ENCODE measurements at regions not wholly inside any gene's neighbourhood (a gene's known extent, or its start where the extent isn't known, plus 50 kb on each side); places are given as distances from the start of the nearest gene placed in this dataset.

DNA sequence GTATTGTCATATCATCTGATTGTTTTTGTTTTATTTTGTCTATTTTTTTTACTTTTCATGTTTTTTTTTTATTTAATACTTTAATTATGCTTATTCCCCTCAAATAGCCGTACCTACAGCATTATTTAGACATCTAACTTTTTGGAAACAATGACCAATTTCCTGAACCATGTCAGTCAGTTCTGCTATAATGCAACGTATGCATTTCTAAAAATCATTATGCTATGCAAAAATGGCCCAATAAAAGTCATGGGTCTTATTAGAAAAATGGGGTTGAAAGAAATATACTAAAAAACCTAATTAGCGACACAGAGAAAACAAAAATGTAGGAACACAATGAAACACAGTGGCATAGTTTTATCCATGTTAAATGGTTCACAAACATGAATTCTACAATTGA lies 1454.7 kb downstream of the GRIK2 start (continued):
- TF ChIP-seq, protein P1, sequence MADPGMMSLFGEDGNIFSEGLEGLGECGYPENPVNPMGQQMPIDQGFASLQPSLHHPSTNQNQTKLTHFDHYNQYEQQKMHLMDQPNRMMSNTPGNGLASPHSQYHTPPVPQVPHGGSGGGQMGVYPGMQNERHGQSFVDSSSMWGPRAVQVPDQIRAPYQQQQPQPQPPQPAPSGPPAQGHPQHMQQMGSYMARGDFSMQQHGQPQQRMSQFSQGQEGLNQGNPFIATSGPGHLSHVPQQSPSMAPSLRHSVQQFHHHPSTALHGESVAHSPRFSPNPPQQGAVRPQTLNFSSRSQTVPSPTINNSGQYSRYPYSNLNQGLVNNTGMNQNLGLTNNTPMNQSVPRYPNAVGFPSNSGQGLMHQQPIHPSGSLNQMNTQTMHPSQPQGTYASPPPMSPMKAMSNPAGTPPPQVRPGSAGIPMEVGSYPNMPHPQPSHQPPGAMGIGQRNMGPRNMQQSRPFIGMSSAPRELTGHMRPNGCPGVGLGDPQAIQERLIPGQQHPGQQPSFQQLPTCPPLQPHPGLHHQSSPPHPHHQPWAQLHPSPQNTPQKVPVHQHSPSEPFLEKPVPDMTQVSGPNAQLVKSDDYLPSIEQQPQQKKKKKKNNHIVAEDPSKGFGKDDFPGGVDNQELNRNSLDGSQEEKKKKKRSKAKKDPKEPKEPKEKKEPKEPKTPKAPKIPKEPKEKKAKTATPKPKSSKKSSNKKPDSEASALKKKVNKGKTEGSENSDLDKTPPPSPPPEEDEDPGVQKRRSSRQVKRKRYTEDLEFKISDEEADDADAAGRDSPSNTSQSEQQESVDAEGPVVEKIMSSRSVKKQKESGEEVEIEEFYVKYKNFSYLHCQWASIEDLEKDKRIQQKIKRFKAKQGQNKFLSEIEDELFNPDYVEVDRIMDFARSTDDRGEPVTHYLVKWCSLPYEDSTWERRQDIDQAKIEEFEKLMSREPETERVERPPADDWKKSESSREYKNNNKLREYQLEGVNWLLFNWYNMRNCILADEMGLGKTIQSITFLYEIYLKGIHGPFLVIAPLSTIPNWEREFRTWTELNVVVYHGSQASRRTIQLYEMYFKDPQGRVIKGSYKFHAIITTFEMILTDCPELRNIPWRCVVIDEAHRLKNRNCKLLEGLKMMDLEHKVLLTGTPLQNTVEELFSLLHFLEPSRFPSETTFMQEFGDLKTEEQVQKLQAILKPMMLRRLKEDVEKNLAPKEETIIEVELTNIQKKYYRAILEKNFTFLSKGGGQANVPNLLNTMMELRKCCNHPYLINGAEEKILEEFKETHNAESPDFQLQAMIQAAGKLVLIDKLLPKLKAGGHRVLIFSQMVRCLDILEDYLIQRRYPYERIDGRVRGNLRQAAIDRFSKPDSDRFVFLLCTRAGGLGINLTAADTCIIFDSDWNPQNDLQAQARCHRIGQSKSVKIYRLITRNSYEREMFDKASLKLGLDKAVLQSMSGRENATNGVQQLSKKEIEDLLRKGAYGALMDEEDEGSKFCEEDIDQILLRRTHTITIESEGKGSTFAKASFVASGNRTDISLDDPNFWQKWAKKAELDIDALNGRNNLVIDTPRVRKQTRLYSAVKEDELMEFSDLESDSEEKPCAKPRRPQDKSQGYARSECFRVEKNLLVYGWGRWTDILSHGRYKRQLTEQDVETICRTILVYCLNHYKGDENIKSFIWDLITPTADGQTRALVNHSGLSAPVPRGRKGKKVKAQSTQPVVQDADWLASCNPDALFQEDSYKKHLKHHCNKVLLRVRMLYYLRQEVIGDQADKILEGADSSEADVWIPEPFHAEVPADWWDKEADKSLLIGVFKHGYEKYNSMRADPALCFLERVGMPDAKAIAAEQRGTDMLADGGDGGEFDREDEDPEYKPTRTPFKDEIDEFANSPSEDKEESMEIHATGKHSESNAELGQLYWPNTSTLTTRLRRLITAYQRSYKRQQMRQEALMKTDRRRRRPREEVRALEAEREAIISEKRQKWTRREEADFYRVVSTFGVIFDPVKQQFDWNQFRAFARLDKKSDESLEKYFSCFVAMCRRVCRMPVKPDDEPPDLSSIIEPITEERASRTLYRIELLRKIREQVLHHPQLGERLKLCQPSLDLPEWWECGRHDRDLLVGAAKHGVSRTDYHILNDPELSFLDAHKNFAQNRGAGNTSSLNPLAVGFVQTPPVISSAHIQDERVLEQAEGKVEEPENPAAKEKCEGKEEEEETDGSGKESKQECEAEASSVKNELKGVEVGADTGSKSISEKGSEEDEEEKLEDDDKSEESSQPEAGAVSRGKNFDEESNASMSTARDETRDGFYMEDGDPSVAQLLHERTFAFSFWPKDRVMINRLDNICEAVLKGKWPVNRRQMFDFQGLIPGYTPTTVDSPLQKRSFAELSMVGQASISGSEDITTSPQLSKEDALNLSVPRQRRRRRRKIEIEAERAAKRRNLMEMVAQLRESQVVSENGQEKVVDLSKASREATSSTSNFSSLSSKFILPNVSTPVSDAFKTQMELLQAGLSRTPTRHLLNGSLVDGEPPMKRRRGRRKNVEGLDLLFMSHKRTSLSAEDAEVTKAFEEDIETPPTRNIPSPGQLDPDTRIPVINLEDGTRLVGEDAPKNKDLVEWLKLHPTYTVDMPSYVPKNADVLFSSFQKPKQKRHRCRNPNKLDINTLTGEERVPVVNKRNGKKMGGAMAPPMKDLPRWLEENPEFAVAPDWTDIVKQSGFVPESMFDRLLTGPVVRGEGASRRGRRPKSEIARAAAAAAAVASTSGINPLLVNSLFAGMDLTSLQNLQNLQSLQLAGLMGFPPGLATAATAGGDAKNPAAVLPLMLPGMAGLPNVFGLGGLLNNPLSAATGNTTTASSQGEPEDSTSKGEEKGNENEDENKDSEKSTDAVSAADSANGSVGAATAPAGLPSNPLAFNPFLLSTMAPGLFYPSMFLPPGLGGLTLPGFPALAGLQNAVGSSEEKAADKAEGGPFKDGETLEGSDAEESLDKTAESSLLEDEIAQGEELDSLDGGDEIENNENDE (IDR thresholded peaks at IDR 0.05; ENCODE audit: insufficient replicate concordance, low read length): no peak
- TF ChIP-seq SP4 (IDR thresholded peaks at IDR 0.05; ENCODE audit: low read length): no peak
- TF ChIP-seq SIX5 (IDR thresholded peaks at IDR 0.05; ENCODE audit: low read depth, low read length): no peak
- no peak for TF ChIP-seq EZH2 (IDR thresholded peaks at IDR 0.05; ENCODE audit: low read depth, low read length, severe bottlenecking)
- no peak for TF ChIP-seq TBP (IDR thresholded peaks at IDR 0.05; ENCODE audit: low read depth, low read length)
- TF ChIP-seq JUND (IDR thresholded peaks at IDR 0.05; ENCODE audit: low read length): no peak

Data from H1 (cell line).